CD1c-positive myeloid dendritic cell (primary cell): ENCODE measurements at regions not wholly inside any gene's neighbourhood (a gene's known extent, or its start where the extent isn't known, plus 50 kb on each side); places are given as distances from the start of the nearest gene placed in this dataset.

Experiments
- DNase-seq: peaks from one replicate; pipeline ENCODE4 v3.0.0-alpha.2; 2016; ENCODE audit errors: extremely low spot score

DNA sequence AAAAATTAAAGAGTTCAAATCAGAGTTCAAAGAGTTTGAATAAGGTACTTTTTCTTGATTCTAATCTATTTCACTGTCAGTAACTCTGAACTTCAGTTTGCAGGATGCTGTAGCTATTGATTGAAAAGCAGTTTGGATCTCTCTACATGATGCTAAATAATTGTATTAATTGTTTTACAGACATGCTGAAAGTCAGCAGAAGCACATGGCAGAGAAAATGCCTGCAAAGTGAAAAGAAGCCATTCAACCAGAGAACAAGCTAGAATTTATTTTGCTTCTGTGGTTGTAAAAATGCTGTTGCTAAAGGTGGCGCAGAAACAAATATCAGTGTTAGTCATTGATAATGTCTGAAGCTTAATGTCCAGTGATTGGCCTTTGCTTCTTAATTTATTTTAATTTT lies 92.1 kb upstream of the IL12A start:
- no peak for DNase-seq

DNA sequence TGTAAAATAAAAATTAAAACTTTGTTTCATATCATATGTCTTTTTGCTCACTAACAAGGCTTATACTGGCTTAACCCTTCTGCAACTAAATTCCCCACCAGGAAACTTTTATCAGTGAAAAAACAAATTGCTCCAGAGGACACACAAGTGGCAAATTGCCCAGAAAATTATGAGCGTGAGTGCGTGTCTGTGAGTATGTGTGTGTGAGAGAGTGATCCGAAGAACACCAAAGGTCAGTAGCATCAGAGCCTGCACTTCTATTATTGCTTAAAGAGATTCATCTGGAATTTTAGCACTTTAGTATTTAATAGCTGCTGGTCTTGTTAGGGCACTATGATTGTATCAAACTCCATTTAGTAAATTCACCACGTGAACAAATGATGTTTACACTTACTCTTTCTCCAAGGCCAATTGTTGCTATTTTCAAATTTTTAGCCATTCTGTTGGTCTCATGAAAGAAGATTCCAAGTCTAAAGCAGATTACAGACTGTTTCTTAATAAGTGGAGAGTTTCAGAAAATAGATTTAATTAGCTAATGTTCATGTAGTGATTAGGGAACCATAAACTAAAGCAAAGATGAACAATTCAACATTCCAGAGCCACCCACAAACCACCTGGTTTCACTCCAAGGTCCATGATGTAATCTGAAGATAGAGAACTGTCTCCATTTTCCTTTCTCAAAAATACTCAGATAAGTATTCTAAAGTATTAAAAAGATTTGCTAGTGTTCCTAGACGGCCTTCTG lies 91.1 kb upstream of the IL12A start:
- no peak for DNase-seq

DNA sequence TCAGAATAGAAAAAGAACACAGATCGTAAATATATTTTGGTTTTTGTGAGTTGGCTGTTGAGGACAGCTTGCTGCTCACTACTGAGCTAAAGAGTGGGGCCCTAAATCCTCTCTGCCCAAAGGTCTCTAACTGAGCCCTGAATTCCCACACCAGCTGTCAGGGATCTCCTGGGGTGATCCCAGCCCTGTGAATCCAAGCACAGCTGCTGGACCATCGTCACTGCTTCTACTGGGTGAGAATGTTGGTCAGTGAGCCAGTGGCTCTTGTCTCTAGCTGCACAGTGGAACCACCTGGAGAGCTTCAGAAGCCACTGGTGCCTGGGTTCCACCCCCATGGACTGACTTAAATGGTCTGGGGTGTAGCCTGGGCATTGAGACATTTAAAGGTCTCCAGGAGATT lies 90.5 kb upstream of the IL12A start:
- DNase-seq, result no peak

DNA sequence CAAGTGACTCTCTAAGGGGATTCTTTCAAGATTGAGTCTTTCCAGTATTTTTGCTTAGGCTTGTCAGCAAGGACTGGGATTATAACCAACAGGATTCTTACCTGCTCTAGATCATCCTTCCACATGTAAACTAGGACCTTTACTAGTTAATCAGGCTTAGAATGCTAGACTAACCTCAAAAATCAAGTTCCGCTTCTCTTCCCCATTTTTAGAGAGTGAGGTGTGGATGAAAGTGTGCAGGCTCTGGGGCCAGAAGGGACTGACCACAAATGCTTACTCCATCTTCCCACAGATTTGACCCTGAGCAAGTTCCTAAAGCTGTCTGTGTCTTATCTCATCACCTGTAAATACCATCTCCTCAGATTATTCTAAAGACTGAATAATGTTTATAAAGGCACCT lies 89.5 kb upstream of the IL12A start:
- no peak for DNase-seq

DNA sequence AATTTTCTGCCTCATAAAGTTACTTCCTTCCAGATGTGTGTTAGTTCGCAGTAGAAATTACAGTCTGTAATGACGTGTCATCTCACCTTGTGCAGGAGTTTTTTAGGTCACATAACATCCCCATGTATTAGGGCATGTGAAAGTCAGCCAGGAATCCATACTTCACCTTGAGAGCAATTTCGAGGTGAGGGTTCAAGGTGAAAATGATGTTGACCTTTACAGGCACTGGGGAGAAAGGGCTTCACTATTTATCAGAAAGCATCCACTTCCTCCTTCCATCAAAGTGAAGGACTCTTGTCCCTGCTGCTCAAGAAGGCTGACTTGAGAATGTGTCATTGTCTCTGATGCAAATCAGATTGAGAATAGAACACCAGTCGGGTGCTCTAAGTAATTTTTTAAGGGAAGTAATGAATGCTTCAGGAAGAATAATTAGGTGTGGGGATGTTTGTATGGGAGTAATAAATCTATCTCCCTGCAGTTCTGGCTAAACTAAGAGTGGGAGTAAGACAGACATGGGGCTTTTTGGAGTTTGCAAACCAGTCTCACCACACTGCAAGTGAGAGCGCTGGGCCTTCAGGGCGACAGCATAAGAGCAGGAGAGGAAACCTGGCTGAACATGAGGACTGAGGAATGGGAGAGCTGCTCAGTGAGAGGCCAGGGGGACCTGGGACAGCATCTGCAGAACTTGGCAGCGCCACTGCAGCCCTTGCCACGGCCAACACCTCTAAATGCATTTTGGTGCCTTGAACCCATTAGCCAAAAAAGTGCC lies 85.9 kb upstream of the IL12A start:
- DNase-seq, result peak; percentile 51

DNA sequence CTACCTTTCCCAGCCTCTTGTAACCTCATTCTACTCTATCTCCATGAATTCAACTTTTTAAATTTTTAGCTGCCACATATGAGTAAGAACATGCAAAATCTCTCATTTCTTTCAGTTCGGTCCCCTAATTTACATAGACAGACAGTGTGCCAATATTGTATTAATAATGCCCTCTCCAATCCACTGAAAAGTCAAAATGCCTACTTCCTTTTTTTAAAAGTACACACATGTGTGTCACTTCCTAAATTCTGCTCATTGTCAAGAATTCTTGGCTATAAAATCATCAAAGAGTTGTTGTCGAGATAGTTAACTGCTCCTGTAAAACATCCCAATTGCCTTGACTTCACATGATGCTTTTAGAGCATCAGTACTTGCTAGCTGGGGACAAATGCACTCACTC lies 84.2 kb upstream of the IL12A start:
- peak; percentile 72 for DNase-seq

DNA sequence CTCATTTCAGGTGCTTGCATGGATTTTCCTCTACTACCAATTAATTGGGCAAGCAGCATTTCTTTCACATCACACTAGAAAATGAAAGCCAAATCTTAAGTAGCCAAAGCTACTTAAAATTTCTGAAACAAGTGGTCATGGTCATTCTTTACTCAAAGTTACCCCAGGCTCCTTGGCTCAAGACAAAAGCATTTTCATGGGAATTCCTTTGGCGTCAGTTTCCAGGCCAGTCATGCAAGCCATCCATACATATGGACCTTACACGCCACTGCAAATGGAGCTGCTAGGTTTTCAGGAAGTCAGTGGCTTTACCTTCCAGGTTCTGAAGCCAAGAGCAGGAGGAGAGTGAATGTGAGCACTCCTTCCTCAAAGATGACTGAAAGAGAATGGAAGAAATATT lies 83.7 kb upstream of the IL12A start:
- no peak for DNase-seq

DNA sequence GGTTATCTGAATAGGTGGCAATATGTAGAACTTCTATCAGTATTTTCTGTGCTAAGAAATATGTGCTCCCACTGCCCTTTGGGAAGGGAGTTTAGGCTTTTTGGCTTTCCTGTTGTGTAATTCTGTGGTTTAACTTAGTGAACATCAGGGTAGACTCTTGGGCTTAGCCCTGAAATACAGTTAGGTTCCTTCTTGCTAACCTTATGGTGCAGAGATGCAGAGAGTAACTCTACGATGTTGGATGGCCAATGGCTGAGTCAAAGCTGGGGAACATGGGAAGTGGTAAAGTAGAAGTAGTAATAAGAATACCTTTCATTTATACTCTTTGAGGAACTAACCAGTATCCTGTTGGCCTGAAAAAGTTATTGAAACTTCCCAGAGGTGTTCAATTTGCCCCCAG lies 80.8 kb upstream of the IL12A start:
- peak; percentile 18 for DNase-seq

DNA sequence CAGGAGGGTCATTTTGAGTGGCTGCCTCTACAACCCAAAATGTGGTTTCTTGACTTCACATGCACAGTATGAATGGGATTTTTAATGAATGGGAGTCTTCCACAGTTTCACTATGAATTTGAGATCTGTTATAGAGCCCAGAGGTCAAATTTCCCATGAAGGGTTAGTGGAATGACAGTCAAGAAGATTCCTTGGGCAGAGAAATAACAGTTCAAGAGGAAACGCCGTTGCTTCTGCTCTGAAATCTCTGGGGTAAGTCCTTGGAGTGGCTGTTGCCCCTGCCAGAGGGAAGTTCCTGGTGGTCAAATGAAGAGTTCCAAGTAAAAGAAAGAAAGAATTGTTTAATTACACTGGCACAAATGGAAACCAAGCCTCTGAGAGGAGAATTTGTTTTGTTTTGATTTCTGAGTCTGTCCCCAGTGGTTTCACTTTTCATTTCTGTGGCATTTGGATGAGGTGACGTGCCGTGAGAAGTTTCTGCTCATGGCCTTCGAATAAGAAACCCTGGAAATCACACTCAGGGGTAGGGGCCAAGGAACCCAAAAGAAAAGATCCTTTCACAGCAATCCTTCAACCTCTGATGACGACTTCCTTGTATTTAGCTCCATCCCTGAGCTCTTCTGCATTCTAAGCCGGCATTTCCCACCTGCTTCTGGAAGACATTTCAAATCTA lies 77.5 kb upstream of the IL12A start:
- no peak for DNase-seq

DNA sequence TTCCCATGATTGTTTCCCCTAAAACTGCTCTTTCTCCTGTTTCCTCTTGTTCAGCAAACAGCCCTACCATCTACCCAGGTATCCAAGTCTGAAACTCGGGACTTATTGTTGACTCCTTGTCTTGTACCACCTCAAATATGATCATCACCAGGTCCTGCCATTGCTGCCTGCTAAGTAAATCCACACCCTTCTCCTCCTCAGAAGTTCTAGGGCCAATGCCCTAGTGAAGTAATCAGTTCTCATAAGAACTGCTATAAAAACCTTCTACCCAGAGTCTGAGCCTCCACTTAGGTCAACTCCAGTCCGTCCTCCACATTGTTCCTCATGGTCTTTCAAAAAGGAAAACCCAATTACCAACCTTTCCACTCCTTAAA lies 77.0 kb upstream of the IL12A start:
- no peak for DNase-seq

DNA sequence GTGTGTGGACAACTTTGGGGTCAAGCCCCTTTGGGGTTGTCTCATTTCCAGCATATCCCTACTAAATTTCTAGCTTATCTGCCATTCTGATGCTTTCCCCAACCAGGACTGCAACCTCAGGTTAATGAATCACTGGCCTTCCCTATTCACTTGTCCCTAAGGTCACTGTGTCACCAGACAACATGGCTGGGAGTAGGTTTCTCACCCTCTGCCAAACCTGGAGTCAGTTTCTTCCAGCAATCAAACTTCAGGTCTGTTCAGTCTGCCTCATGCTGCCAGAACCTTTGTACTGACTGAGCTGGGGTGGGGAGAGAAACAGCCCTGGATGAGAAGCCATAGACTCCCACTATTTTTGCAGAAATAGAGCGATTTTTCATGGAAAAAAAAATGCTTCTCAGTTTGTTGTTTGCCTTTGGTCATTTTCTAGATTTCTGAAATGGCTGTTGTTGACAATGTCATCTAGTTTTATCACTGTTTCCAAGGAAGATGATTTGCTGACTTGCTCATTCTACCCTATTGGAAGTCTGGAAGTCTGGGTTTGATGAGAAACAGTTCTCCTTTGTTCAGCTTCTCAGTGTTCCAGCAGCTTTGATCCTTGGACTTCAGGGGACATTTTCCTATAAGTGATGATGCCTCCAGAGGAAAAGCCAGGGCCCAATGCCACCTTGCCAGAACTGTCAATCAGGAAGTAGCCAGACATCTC lies 74.8 kb upstream of the IL12A start:
- DNase-seq, result no peak

DNA sequence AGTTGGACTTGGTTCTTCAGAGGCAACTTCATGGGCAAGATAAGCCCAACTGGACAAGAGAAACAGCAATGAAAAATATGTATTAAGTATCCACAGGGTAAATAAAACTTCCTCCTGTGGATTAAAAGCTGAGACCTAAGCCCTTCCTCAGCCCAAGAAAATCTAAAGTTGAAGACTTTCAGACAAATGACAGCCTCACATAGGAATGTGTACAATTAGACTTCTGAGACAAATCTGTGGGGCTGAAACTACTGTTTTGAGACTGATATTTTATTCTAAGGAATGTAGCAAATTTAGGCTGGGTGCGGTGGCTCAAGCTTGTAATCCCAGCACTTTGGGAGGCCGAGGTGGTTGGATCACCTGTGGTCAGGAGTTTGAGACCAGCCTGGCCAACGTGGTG lies 74.2 kb upstream of the IL12A start:
- no peak for DNase-seq

DNA sequence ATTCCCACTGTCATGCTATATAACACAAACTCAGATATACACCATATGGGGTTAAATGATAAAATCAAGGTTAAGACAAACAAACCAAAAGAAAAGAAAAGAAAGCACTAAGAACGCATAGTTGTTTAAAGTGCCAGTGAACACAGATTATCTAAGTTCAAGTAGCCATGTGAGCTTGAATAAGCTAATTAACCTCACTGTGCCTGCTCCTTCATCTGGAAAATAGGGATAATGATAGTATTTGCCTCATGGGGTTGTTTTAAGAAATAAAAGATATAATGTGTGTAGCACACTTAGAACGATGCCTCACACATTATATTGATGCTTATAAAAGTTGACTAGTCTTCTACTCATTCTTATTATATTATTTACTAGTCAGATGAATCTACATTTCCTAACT lies 72.6 kb upstream of the IL12A start:
- DNase-seq, result no peak

DNA sequence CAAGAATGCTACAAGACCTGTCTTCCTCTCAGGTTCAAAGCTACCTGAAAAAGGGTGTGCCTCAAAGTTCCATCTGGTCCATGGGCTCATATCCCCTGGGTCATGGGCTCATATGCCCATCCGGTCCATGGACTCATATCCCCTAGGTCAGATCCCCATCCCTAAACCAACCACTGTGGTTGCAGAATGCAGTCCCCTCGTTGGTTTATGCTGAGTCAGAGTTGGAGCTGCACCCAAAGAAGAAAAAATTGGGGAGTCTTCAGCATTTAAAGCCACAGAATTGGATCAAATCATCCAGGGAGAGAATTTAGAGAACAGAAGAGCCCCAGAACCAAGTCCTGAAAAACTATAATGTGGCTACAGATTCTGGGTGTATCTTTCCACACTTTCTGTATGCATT lies 71.5 kb upstream of the IL12A start:
- no peak for DNase-seq

DNA sequence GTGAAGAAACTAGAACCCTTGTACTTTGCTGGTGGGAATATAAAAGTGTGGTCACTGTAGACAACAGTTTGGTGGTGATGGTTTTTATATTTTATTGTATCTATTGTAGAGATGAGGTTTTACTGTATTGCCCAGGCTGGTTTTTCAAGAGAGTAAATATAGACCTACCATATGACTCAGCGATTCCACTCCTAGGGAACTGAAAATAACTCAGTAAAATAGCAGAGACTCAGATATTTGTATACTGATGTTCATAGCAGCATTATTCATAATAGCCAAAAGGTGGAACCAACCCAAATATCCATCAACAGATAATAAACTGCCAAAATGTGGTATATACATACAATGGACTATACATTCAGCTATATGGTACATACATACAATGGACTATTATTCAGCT lies 68.8 kb upstream of the IL12A start:
- peak; percentile 63 for DNase-seq

DNA sequence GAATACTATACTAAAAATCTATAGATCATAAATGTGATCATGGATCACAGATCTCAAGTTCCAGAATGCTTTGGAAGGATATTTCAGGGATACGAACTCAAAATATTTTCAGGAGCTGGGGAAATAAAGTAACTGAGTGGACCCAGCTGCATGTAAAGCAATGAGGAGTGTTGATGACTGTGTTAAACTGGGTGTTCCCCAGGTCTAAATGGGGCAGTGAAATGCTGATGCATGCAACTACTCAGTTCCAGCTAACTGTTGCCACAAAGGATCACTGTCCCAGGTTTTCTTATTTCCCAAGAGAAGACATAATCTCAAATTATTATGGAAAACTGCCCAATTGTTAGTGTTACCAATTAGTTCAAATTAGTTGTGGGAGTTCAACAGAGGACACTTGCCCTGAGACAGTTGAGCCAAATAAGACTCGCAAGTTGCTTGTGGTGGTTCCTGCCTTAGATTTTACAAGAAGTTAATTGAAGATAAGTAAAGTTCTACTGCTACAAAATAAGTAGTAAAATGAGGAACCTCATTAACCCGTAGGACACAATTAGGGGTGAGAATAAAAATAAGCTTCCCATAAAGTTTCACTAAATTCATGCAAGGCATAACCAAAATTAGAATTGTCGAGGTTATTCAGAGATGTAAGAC lies 66.3 kb upstream of the IL12A start:
- DNase-seq, result no peak

DNA sequence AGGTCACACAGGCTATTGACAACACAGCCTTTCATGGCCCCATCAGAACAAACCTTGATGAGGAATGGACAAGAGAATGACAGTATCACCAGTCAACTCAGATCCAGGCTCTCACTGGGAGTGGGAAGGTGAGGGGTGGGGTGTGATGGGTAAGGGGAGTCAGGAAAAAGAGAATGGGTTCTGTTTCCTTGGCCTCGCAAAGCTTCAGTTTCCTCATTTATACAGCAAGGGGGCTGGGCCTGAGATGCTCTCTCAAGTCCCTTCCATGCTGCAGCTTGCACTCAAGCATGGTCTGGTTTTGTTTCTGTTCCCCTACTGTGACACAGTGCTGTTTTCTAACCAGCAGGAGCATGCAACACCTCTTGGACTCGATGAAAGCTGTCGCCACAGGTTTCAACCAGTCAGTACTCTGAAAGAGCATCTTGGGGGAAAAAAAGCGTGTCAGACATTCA lies 65.7 kb upstream of the IL12A start:
- peak; percentile 47 for DNase-seq

DNA sequence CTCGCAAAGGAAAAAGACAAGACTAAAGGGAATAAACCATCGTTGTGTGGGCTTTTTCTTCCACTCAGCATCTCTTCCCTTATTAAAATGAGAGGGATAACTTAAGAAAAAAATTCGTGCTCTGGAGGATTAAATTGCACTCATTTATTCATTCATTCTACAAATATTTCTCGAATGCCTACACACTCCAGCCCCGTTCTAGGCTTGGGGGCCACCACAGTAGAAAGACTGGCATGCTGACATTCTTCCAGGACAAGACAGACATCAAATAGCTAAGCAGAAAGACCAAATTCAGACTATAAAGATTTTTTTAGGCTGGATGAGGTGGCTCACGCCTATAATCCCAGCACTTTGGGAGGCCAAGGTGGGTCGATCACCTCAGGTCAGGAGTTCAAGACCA lies 65.3 kb upstream of the IL12A start:
- no peak for DNase-seq

DNA sequence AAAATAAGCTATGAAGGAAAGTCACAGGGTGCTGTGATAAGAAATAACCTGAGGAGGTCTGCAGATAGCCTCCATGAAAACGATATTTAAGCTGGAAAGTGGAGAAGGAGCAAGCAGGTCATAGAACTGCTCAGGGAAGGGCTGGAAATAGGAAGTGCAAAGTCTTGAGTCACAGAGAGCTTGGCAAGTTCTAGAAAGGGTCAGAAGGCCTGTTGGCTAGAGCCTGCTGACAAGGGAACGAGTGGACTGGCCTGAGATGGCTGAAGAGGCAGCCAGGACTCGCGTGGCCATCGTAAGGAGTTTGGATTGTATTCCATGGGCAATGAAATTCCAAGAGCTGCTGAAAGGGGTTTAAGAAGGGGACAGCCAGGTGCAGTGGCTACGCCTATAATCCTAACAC lies 64.7 kb upstream of the IL12A start:
- peak; percentile 41 for DNase-seq

DNA sequence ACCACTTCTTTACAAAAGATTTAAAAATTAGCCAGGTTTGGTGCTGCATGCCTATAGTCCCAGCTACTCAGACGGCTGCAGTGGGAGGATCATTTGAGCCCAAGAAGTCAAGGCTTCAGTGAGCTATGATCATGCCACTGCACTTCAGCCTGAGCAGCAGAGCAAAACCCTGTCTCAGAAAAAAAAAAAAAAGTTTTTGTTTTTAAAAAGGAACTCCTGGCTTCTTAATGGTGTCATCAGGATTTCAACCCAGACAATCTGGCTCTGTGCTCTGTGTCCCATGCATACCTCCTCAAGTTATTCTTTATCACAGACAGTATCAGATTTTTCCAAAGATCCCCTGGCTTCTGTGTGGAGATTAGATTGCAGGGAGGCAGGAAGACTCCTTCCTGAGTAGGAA lies 64.2 kb upstream of the IL12A start:
- no peak for DNase-seq

DNA sequence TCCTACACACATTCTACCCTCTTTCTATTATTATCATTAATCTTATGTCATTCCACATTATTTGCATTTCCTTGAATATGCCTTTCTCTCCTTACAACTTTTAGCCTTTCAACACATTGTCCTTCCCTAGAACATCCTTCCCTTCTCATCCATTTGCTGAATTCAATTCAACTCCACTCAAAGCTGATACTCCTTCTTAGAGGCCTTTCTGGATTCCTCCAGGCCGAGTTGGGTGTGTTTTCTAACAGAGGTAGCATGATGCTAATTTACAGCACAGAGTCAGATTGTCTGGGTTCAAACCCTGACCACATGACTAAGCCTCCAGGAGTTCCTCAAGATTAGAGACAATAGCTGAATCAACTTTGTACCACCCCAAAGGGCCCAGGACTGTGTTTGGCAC lies 63.4 kb upstream of the IL12A start:
- no peak for DNase-seq

DNA sequence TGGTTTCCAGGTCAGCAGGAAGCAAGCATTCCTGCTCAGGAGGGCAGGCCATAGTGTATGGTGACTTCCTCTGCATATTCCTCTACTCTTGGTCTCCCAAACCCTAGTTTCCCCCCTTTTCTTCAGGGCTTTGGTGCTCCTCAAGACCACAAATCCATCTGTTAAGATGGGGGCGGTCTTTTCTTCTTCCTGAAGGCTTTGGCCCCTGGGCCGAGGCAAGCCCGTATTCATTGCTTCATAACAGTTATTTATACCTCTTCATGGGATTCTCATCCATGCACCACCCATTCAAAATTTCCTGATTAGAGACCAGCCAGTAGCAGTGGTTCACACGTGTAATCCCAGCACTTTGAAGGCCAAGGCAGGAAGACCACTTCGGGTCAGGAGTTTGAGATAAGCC lies 62.1 kb upstream of the IL12A start:
- DNase-seq, result no peak
